ENCODE measurements at regions not wholly inside any gene's neighbourhood (a gene's known extent, or its start where the extent isn't known, plus 50 kb on each side); places are given as distances from the start of the nearest gene placed in this dataset.
"Not testable (repeated sequence)": the region's sequence is repeated elsewhere in the genome, so short reads cannot be mapped to it uniquely, and the experiment has no call there.

DNA sequence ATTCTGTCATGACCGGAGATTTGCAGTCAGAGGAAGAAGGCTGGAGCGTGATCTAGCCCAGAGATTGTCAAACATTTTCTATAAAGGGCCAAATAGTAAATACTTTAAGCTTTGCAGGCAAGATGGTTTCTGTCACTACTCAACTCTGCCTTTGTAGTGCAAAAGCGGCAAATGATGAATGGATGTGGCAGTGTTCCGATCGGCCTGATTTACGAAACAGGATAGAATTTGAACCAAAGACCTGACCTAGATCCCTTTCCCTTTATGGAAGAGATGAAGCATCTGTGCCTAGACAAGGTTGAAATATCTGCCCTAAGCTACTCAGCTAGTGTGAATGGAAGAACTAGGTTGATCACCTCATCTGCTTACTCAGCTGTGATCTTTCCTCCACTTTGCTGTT lies 209.5 kb downstream of the YTHDC2 start:
- no peak for DNase-seq

DNA sequence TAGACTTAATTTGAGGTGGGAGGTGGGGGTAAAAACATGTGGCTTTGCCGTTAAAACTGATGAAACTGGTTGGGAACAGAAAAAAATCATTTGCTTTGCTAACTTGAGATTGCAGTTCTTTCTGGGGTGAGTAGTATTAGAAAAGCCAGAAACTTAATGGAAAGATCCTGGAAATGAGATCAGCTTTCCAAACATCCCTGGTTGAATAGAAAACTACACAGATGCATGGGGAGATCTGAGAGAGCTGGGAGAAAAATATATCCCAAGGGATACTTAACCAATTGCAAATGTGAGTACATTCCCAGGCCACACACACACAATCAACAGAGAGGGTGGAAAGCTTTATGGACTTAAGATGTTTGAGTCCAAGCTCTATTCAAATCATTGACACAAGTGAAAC lies 222.3 kb downstream of the YTHDC2 start:
- no peak for DNase-seq

DNA sequence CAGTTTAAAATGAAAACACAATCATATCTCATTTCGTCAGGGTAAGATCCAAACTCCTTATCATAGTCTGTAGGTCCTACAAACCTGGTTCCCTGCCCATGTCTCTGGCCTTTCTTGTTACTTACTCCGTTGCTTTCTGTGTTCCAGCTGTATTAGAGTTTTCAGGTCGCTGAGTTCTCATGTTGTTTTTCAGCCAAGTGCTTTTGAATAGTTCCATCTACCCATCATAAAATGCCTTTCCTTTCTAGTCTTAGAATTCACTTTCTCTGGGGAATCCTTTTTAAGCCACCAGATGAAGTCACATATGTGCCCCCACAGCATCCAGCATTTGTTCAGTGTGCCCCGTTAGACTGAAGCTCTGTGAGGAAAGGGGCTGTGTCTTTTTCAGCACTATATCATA lies 228.7 kb downstream of the YTHDC2 start:
- no peak for DNase-seq

GRCh38 chr5:113742639-113743038 lies 229.1 kb downstream of the YTHDC2 start:
- no peak for DNase-seq

- DNase-seq = no peak
Observed at GRCh38 chr5:113748403-113748802, 234.9 kb downstream of the YTHDC2 start.

GRCh38 chr5:113749334-113749733 lies 235.8 kb downstream of the YTHDC2 start:
- DNase-seq = no peak

GRCh38 chr5:113753182-113753581 lies 239.7 kb downstream of the YTHDC2 start:
- DNase-seq = not testable (repeated sequence)

DNA sequence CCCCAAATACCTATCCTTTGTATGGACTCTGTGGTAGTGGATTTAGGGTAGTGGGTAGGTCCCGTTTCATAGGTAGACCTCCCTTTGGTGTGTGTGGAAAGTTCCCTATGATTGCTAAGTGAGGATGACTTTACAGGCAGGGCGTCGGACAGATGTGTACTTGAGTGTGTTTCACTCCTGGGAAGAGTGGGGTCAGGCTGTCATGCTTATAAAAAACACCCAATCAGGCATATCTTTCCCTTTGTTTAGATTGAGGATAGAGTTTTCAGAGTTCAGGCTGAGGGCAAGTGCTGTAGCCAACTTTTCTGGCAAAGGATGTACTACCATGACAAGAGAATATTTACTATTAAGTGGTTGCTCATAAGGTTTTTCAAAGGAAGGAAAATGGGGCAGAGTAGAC lies 242.0 kb downstream of the YTHDC2 start:
- DNase-seq = no peak

GRCh38 chr5:113757508-113757907 lies 244.0 kb downstream of the YTHDC2 start:
- DNase-seq = no peak

- DNase-seq = no peak
Observed at GRCh38 chr5:113759505-113759904, 246.0 kb downstream of the YTHDC2 start.

- DNase-seq = no peak
Observed at GRCh38 chr5:113760486-113760885, 247.0 kb downstream of the YTHDC2 start.

DNA sequence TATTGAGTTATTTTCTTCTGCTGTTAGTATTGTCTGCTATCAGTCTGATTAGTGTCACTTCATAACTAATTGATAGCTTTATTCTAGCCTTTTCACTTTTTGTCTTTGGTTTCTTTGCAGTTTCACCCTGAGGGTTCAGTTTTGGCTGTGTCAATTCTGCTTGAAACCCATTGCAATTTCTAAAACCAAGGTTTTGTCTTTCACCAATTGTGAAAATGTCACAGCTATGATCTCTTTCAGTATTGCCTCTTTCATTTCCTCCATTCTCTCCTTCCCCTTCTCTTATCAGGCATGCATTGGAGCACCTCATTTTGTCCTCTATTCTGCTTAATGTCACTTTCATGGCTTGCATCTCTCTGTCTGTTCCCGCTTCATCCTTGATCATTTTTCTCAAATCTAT lies 248.1 kb downstream of the YTHDC2 start:
- no peak for DNase-seq

DNA sequence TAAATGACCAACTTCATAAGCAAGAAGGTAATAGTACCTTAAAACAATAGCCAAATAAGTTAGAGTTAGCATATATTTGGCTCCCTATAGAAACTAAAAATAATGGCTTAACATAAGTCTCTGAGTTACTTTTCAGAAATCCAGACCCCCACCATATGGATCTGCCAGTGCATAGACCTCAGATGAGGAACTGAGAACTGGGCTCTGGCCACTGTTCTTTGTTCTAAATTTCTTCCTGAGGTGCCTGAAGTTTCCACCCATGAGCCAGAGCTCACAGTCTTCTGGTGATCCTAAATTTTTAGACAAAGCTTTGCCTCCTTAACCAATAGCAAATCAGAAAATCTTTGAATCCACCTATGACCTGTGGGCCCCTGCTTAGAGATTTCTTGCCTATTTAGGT lies 250.9 kb downstream of the YTHDC2 start:
- DNase-seq = no peak

DNA sequence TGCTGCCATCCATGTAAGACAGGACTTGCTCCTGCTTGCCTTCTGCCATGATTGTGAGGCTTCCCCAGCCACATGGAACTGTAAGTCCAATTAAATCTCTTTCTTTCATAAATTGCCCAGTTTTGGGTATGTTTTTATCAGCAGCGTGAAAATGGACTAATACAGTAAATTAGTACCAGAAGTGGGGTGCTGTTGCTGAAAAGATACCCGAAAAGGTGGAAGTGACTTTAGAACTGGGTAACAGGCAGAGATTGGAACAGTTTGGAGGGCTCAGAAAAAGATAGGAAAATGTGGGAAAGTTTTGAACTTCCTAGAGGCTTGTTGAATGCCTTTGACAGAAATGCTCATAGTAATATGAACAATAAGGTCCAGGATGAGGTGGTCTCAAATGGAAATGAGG lies 253.3 kb downstream of the YTHDC2 start:
- DNase-seq = not testable (repeated sequence)

GRCh38 chr5:113770648-113771047 lies 257.2 kb downstream of the YTHDC2 start:
- DNase-seq = no peak

- no peak for DNase-seq
Observed at GRCh38 chr5:113771483-113771882, 258.0 kb downstream of the YTHDC2 start.

DNA sequence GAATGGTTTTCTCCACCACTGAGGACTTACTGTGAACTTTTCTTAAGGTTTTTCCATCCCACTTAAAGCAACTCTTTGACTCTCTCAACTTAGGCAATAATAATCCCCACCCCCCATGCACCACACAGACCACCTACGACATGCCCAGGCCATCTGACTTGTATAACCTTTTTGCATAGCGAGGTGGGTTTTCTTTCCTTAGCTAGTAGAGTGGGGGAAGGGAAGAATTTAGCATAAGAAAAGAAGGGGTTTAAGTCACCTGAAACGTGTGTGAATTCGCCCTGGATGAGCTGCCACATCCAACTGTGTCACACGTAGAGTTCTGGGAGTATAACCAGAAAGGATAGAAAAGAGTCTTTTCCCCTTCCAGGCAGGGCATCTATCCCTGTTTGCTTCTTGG lies 262.7 kb downstream of the YTHDC2 start:
- DNase-seq = no peak

GRCh38 chr5:113776832-113777525 lies 263.5 kb downstream of the YTHDC2 start:
- DNase-seq = no peak

DNA sequence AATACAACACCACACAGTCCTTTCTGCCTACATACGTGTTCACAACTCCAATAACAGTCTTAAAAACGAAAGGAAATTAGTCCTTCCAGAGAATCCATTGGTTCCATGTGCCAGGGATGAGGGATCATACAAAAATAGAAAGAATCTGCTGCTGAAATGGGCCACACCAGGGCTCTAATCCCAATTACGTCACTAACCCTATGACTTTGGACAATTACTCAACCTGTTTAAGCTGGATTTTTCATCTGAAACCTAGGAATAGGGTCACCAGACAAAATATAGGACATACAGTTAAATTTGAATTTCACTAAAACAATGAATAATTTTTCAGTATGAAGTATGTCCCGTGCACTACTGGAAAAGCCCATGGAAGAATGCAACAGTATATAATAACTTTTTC lies 264.7 kb downstream of the YTHDC2 start:
- DNase-seq = no peak

DNA sequence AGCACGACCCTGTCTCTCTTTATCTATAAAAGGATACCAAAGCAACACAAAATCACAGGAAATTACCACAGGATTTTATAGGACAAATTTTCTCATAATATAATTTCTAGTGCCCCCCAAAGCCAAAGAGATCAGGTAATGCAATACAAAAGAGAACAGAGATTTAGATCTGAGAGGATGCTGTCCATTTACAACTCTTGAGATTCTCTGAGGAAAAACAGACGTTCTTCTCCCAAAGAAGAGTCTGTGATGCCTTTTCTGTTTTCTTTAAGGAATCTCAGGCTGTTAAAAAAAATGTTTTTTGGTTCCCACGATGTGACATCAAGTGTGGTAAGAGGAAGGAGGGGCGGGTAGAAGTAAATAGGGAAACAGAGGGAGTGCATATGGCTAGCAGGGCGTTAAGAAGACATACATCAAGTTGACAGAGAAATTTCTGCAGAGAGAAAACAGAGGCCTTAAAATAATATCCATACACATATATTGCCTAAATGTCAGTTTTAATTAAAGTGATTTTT lies 274.7 kb downstream of the YTHDC2 start:
- DNase-seq = no peak

DNA sequence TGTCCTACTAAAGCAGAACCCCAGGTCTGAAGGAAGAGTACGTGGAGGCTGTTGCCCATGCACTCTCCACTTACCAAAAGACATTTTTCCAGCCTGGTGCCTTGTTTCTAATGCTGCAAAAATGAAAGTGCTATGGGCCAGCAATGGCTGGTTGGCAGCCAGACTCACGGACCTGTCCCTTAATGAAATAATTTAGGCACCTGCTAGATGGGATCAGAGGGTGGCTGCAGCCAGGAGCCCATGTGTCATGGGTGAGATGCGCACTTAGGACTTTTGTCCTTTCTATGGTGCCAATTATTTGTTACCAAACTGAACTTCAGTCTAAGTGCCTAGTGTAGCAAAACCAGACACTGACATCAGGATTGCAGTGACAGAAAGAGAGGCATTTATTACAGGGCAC lies 276.3 kb downstream of the YTHDC2 start:
- no peak for DNase-seq

- DNase-seq = no peak
Observed at GRCh38 chr5:113792806-113793205, 279.3 kb downstream of the YTHDC2 start.

- DNase-seq = no peak
Observed at GRCh38 chr5:113794981-113795380, 281.5 kb downstream of the YTHDC2 start.

DNA sequence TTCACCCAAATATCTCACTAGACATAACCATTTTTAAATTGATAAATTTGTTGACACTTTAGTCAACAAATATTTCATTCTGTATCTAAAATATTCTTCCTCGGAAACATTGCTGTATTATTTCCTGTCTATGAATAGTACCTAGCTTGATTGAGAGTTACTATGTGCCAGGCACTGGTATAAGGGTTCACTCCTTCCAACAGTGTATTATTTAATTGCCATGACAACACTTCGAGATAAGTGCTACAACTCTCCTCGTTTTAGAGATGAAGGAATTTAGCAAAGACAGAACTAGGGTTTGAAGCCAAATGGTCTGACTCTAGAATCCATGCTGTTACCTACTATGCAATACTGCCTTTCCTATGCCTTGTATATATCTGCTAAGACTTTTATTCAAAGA lies 287.2 kb downstream of the YTHDC2 start:
- DNase-seq = no peak

DNA sequence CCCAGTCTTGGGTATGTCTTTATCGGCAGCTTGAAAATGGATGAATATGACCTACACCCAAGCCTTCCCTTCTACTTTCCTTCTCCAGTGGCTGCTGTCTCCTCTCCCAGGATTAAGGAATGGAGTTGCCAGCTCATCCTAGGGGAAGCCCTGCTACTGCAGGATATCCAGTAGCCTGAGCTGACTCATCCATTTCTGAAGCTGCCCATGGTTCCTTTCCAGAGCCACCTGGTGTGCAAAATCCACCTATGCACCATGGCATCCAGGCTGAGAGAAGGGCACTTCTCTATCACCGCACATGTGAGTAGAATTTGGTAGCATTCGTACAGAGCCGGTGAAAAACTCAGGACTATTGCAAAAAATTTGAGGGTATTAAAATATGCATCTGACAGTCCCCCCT lies 290.8 kb downstream of the YTHDC2 start:
- DNase-seq = no peak

Data from NCI-H526 treated with DMSO at 0.1 percent for 48 hours (cell line).